KMS-11 (cell line): ENCODE measurements at regions not wholly inside any gene's neighbourhood (a gene's known extent, or its start where the extent isn't known, plus 50 kb on each side); places are given as distances from the start of the nearest gene placed in this dataset.

Source experiments
- H2AFZ ChIP-seq: fragments of 200-600 bp; sonication (generic); 2 replicates; pipeline ENCODE4 v1.6.1; 2016; ENCODE audit warnings: antibody characterized with exemption, mixed run types, low read depth
- H3K27ac ChIP-seq: fragments of 200-600 bp; sonication (generic); 2 replicates; pipeline ENCODE4 v1.6.1; 2016; ENCODE audit warnings: mild to moderate bottlenecking, mixed run types
- H3K27me3 ChIP-seq: fragments of 200-600 bp; sonication (generic); 2 replicates; pipeline ENCODE4 v1.6.1; 2017; ENCODE audit warnings: mild to moderate bottlenecking, low read depth, mixed run types, moderate library complexity; ENCODE audit not compliant: insufficient read depth
- H3K36me3 ChIP-seq: fragments of 200-600 bp; sonication (generic); 2 replicates; pipeline ENCODE4 v1.6.1; 2017; ENCODE audit warnings: mild to moderate bottlenecking, mixed run types; ENCODE audit not compliant: insufficient read depth
- H3K4me1 ChIP-seq: fragments of 200-600 bp; sonication (generic); 2 replicates; pipeline ENCODE4 v1.6.1; 2016; ENCODE audit warnings: mild to moderate bottlenecking, low read depth, mixed run types; ENCODE audit not compliant: poor library complexity, severe bottlenecking
- H3K4me2 ChIP-seq: fragments of 200-600 bp; sonication (generic); 2 replicates; pipeline ENCODE4 v1.7.0; 2016; ENCODE audit warnings: mild to moderate bottlenecking, mixed run types
- H3K4me3 ChIP-seq: fragments of 200-600 bp; sonication (generic); IDR thresholded peaks from 2 replicates; pipeline ENCODE4 v1.6.1; 2017; ENCODE audit warnings: low read depth, low read length, mixed read lengths; ENCODE audit not compliant: insufficient read depth
- H3K79me2 ChIP-seq: fragments of 200-600 bp; sonication (generic); 2 replicates; pipeline ENCODE4 v1.6.1; 2016; ENCODE audit warnings: low read depth, mixed run types; ENCODE audit not compliant: insufficient read depth
- H3K9ac ChIP-seq: fragments of 200-600 bp; sonication (generic); 2 replicates; pipeline ENCODE4 v1.6.1; 2016; ENCODE audit warnings: mild to moderate bottlenecking, mixed run types
- H4K20me1 ChIP-seq: fragments of 200-600 bp; sonication (generic); 2 replicates; pipeline ENCODE4 v1.6.1; 2016; ENCODE audit warnings: mild to moderate bottlenecking, mixed run types; ENCODE audit not compliant: insufficient read depth
- CTCF ChIP-seq: fragments of 200-600 bp; sonication (generic); conservative IDR thresholded peaks from 2 replicates; pipeline ENCODE4 v1.6.1; 2017; ENCODE audit warnings: low read depth, mild to moderate bottlenecking, antibody characterized with exemption, low read length, moderate library complexity, mixed read lengths

GRCh38 chr2:239833269-239834109, 191.7 kb downstream of the NDUFA10 start:
- no peak overlapping the region for H3K4me3 ChIP-seq
- H3K27me3 ChIP-seq = no peaks in the 10 kb centered on the region
- no peak overlapping the region for H3K9ac ChIP-seq
- H3K79me2 ChIP-seq = no peaks in the 10 kb centered on the region
- H3K4me2 ChIP-seq = no peak overlapping the region
- no peaks in the 10 kb centered on the region for H4K20me1 ChIP-seq
- H3K36me3 ChIP-seq = no peaks in the 10 kb centered on the region
- H3K4me1 ChIP-seq = peaks cover 31% of the 10 kb centered on the region
- no peak for TF ChIP-seq CTCF
- no peak overlapping the region for H3K27ac ChIP-seq
- H2AFZ ChIP-seq = no peak overlapping the region

- Histone ChIP-seq H3K4me1 (peaks cover 31% of the 10 kb centered on the region), H3K27me3 (no peaks in the 10 kb centered on the region), H3K9ac (no peak overlapping the region), H4K20me1 (no peaks in the 10 kb centered on the region), H3K4me3 (no peak overlapping the region), H3K4me2 (no peak overlapping the region), H2AFZ (no peak overlapping the region), H3K36me3 (no peaks in the 10 kb centered on the region), H3K79me2 (no peaks in the 10 kb centered on the region), H3K27ac (no peak overlapping the region)
- TF ChIP-seq CTCF = no peak
Measured at GRCh38 chr2:239832490-239833268, 192.5 kb downstream of the NDUFA10 start.

GRCh38 chr2:239831861-239832489, 193.2 kb downstream of the NDUFA10 start:
- Histone ChIP-seq H3K4me1 (peaks cover 31% of the 10 kb centered on the region), H3K36me3 (no peaks in the 10 kb centered on the region), H3K27ac (no peak overlapping the region), H2AFZ (no peak overlapping the region), H3K9ac (no peak overlapping the region), H3K27me3 (no peaks in the 10 kb centered on the region), H3K4me3 (no peak overlapping the region), H3K4me2 (no peak overlapping the region; the same call in 1 of the 2 replicates), H4K20me1 (no peaks in the 10 kb centered on the region), H3K79me2 (no peaks in the 10 kb centered on the region)
- TF ChIP-seq CTCF = no peak

GRCh38 chr2:239831001-239831731, 194.0 kb downstream of the NDUFA10 start:
- Histone ChIP-seq H4K20me1 (no peaks in the 10 kb centered on the region), H2AFZ (no peak overlapping the region), H3K9ac (no peak overlapping the region), H3K27me3 (no peaks in the 10 kb centered on the region), H3K4me3 (no peak overlapping the region), H3K4me2 (0 out of 2 replicates have a peak overlapping the region, but pooled peaks have one; percentile 30), H3K27ac (no peak overlapping the region; the same call in 1 of the 2 replicates), H3K79me2 (no peaks in the 10 kb centered on the region), H3K4me1 (peaks cover 31% of the 10 kb centered on the region), H3K36me3 (no peaks in the 10 kb centered on the region)
- TF ChIP-seq CTCF = no peak
